EH (cell line): ENCODE measurements at regions not wholly inside any gene's neighbourhood (a gene's known extent, or its start where the extent isn't known, plus 50 kb on each side); places are given as distances from the start of the nearest gene placed in this dataset.
"Not testable (repeated sequence)": the region's sequence is repeated elsewhere in the genome, so short reads cannot be mapped to it uniquely, and the experiment has no call there.

ENCODE experiments used
- DNase-seq: peaks from one replicate; pipeline ENCODE4 v3.0.0-alpha.2; 2015; ENCODE audit warnings: low read depth

DNA sequence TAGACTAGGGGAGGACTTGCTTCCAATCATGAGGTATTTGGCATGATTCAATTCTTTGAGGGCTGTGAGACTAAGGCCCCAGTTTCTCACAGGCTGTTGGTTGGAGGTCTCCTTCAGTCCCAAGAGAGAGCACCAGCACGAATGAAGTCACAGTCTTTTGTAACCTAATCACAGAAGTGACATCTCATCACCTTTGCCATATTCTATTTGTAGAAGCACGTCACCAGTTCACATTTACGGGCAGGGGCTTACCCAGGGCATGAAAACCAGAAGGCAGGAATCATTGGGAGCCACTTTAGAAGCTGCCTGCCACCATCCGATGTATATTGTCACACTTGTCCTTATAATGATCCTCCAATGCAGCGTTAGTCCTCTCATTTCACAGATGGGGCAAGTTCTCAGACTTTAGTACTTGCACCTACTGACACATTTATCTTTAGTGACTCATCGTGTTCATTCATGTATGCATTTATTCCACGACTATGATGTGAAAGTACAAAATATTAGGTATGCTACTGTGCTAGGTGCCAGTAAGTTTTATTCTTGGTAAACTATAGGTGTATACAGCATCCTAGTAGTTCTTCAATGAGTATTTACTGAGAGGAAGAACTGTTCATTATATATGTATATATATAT, 163.8 kb upstream of the PGRMC2 start:
- no peak for DNase-seq

DNA sequence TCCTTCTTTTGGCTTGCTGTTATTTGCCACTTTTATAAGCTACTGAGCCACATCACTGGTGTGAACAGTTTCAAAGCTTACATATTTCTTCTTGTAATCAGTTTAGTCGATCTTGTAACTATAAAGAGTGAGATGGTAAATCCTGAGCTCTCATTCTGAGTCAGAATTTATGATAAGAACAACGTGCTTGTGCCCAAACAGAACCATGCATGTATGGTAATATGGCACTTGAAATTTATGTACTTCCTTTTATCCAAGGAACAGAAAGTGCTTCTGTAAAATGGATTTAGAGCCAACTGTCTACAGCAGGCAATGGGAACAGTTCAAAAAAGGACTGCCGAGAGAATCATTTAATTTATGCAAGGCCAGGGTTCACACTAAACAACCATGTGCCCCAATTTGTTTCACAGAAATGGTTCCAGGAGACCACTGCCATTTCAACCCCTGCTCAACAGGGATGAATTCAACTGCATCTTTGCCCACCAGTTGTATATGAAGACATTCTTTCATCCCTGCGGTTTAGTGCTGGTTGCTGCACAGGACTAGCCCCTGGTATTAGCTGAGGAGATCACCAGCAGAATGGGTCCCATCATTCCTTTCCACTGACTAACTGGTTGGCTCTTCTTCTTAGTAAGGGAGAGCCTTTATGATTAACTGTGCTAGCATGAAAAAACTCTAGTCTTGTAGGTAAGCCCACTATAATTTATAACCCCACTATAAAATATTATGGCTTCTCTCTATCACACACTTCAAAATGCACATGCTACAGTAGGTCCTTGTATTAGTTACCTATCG, 162.9 kb upstream of the PGRMC2 start:
- peak; percentile 56 for DNase-seq

DNA sequence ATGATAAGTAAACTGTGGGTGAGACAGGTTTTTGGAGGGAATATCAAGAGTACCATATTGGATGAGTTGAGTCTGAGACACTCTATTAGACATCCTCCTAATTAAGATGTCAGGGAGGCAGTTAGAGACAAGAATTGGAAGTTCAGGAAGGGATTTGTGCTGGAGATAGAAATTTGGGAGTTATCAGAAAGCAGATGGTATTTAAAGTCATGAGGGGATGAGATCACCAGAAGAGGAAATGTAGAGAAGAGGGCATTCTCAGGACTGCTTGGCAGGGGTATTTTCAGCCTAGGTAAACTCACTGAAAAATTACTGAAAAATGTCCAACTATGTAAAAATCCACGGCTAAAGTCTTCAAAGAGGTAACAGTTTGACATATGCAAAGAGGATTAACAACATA, 161.6 kb upstream of the PGRMC2 start:
- no peak for DNase-seq

DNA sequence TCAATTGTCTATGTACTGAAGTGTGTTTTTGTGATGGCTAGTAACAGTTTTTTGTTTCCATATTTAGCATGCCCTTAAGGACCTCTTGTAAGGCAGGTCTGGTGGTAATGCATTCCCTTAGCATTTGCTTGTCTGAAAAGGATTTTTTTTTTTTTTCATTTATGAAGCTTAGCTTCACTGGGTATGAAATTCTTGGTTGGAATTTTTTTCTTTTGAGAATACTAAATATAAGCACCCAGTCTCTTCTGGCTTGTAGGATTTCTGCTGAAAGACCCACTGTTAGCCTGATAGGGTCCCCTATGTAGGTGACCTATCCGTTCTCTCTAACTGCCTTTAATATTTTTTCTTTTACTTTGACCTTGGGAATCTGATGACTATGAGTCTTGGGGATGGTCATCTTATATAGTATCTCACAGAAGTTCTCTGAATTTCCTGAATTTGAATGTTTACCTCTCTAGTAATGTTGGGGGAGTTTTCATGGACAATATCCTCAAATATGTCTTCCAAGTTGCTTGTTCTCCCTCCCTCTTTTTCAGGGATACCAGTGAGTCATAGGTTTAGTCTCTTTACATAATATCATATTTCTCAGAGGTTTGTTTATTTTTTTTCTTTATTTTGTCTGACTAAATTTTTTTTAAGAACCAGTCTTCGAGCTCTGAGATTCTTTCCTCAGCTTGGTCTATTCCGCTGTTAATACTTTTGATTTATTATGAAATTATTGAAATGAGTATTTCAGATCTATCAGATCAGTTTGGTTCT, 157.1 kb upstream of the PGRMC2 start:
- no peak for DNase-seq

DNA sequence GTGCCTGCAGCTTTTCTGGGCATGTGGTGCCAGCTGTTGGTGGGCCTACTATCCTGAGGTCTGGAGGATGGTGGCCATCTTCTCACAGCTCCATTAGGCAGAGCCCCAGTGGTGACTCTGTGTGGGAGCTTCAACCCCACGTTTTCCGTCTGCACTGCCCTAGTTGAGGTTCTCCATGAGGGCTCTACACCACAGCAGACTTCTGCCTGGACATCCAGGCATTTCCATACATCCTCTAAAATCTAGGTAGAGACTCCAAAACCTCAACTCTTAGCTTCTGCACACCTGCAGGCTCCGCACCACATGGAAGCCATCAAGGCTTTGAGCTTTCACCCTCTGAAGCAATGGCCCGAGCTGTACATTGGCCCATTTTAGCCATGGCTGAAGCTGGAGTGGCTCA, 153.3 kb upstream of the PGRMC2 start:
- no peak for DNase-seq

DNA sequence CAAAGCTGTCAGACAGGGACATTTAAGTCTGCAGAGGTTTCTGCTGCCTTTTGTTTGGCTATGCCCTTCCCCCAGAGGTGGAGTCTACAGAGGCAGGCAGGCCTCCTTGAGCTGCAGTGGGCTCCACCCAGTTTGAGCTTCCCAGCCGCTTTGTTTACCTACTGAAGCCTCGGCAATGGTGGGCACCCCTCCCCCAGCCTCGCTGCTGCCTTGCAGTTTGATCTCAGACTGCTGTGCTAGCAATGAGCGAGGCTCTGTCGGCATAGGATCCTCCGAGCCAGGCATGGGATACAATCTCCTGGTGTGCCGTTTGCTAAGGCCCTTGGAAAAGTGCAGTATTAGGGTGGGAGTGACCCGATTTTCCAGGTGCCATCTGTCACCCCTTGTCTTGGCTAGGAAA, 149.4 kb upstream of the PGRMC2 start:
- not testable (repeated sequence) for DNase-seq

DNA sequence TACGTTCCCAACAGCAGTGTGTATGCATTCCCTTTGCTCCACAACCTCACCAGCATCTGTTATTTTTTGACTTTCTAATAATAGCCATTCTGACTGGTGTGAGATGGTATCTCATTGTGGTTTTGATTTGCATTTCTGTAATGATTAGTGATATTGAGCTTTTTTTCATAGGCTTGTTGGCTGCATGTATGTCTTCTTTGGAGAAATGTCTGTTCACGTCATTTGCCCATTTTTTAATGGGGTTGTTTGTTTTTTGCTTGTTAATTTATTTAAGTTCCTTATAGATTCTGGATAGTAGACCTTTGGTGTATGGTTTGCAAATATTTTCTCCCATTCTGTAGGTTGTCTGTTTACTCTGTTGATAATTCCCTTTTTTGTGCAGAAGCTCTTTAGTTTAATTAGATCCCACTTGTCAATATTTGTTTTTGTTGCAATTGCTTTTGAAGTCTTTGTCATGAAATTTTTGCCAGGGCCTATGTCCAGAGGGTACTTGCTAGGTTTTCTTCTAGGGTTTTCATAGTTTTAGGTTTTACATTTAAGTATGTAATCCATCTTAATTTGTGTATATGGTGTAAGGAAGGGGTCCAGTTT, 141.5 kb upstream of the PGRMC2 start:
- DNase-seq, result not testable (repeated sequence)

DNA sequence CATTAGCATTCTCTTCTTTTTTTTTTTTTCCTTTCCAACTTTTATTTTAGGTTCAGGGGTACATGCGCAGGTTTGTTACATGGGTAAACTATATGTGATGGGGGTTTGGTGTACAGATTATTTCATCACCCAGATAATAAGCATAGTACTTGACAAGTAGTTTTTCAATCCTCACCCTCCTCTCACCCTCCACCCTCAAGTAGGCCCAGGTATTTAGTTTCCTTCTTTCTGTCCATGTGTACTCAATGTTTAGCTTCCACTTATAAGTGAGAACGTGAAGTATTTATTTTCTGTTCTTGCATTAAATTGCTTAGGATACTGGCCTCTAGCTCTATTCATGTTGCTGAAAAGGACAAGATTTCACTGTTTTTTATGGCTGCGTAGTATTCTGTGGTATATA, 140.8 kb upstream of the PGRMC2 start:
- no peak for DNase-seq

DNA sequence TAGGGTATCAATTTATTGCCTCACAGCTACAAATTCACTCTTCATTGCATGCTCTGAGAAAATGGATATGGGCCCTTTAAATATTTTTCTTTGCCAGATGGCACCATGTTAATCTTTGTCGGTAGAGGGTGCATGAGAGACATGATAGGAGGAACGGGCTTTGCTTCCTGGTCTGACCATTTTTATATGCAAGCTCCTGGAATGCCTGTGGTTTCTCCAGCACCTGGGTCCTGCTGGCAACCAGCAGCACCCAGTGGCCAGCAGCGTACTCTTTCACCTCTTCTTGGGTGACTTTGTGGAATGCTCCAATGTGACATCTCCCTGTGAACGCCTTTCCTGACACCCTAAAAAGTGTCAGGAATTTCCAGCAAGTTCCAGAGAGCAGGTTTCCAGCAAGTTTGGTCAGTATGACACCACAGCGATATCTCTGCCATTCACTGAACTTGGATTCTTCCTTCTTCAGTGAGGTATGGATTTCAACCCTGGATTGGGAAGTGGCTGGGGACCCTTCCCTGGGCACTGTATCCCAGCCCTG, 140.3 kb upstream of the PGRMC2 start:
- peak; percentile 80 for DNase-seq

DNA sequence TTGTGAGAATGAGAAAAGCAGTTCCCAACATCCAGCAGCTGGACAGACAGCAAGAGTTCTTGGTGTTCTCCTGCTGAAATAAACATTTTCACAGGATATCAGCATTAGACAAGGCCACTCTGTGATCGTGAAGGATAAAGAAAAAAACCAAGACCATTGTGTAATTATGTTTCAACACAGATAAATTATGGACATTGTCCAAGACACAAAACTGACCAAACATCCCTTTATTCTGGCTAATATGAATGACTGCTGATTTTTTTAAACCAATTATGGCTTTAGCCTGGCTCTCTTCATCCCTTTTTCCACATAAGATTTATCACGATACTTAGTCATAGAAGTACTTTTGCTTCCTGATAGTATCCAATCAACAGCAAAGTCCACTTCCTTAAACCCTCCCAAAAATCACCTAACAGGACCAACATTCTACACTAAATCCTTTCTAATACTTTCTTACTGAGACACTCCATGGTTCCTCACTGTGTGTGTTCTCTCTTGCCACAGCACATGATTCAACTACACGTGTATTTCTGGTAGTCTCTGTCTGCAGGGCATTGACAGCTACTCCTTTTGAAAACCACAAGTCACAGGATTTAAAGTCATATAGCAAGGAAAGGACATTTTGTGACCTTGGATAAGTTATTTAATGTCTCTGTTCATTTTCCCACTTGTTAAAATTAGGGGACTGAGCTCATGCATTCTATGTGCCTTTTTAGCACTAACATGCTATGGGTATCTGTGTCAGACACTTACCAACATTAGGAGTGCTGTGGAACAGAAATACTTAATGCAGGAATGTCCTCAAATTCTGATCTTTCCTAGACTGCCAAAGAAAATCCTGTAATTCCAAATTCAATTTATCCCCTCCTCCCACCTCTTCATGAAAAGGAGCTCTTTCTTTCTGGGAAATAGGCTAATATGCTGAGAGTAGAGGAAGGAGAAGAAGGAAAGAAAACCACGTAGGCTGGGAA, 137.2 kb upstream of the PGRMC2 start:
- peak; percentile 41 for DNase-seq

DNA sequence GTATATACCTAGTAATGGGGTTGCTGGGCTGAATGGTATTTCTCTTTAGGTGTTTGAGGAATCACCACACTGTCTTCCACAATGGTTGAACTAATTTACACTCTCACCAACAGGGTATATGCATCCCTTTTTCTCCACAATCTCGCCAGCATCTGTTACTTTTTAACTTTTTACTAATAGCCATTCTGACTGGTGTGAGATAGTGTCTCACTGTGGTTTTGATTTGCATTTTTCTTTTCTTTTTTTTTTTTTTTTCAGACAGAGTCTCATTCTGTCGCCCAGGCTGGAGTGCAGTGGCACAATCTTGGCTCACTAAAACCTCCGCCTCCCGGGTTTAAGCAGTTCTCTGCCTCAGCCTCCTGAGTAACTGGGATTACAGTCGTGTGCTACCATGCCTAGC, 134.7 kb upstream of the PGRMC2 start:
- not testable (repeated sequence) for DNase-seq

DNA sequence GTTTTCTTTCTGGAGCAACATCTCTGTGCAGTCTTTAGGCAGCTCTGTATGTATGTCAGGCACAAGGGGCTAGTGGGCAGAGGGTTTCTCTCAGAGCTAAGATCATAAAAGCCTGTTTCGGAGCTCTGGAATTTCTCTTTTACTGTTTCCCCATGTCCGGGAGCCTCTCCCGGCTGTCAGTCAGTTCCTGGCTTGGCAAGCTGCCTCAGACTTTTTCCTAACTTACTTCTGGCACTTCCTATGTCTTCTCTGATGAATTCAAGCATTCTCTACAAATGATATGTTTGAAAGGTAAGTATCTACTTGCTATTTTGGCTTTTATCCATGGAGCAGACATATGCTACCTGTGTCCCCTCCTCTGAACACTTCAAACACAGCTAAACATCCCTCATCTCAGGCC, 129.3 kb upstream of the PGRMC2 start:
- DNase-seq, result peak; percentile 56

DNA sequence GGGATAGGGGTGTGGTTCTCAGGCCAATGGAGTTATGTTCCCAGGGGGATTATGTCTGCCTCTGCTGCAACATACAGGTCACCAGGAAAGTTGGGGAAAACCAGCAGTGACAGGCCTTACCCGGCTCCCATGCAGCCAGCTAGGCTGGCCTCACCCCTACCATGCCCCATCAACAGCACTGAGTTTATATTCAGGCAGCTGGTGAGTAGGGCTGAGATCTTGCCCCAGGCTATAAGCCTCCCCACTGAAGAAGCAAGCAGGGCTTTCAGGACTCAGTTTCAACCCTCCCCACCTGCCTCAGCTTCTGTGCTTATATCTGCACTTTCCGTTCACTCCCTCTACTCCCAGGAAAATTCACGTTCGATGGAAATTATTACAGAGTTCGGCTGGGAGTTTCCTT, 122.4 kb upstream of the PGRMC2 start:
- no peak for DNase-seq

DNA sequence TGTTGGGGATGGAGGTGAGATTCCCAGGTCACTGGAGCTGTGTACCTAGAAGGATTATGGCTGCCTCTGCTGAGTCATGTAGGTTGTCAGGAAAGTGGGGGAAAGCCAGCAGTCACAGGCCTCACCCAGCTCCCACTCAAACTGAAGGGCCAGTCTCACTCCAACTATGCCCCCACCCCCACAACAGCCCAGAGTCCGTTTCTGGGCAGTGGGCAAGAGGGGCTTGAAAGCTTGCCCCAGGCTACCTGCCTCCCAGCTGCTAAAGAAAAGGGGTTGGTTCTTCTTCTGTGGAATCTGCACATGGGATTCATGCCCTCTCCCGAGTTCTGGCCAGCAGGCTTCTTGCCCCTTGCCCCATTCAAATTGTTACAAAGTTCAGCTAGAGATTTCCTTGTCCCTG, 116.0 kb upstream of the PGRMC2 start:
- DNase-seq, result no peak

DNA sequence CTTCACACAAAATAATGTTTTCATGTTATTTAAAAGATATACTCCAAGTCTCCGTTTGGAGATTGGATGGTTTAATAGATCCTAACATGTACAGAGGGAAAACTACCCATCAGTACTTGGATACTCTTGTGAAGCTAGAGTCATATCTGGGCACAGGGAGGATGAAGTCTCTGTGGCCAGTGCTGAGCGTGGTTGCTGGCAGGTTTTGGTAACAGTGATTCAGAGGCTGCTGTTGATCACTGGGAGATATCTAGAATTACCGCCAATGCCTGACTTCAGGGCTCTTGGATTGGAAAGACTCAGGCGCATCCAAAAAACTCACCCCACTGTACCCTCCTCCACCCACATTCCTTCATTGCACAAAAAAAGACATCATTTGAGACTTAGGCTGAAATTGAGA, 107.2 kb upstream of the PGRMC2 start:
- peak; percentile 41 for DNase-seq

DNA sequence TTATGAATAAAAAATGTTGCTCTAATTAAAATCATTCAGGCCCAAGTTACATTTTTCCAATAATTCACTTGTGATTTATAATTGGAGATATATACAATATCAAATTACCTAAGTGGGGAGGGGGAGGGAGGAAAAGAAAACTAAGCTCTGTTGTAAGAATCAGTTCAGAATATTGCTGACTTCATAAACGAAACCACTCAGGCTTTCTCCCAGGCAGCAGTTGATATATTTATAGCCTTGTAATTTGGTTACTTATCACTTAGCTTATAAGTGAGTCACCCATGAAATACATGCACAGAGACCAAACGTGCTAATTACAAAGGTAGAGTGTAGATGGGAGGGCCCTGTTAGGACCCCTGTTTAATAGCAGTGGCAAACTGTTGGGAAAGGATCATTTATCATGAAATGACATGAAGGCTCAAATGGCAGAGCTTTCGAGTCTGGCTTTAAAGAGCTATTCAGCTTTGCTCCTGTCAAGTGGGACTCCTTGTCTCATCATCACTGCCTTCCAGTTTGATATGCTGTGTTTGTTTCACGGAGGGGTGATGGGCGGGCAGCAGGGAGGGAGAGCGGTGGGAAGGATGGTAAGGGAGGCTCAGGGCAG, 105.6 kb upstream of the PGRMC2 start:
- peak; percentile 60 for DNase-seq

DNA sequence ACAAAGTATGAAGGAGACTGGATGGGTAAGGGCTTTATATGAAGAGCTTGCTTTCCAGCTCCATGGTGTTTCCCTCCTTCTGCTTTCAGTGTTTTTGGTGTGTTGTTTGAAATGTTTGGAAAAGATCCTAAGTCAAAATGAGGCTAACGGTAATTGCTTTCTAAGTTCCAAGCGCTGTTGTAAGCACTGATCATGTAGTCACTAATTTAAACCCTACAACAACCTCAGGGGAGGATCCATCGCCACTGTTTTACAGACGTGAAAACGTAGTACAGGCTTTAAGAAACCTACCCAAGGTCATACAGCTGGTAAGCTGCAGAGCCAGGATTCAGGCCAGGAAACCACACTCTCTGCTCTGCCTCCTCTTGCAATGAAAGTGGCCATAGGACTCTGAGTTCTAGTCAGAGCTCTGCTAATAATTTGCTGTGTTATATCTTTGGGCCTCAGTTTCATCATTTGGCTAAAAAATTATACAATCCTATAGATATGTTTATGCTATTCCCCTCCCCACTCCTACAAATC, 102.9 kb upstream of the PGRMC2 start:
- DNase-seq, result no peak

DNA sequence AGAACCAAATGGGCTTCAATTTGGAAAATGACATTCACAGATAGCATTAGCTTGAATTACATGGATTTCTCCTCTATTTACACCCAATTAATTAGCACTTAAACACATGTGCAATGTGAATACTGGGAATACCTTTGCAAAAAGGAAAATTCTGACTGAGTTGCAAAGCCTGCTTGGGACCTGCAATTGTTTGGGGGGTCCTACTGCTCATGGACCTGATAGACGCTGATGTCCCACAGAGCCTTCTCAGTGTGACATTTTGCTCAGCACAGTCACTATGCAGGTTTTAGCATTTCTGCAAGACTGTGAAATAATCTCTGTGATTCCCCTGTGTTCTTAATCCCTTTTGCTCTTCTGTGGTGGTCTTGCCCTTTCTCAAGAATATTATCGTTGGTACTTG, 101.2 kb upstream of the PGRMC2 start:
- DNase-seq, result no peak

DNA sequence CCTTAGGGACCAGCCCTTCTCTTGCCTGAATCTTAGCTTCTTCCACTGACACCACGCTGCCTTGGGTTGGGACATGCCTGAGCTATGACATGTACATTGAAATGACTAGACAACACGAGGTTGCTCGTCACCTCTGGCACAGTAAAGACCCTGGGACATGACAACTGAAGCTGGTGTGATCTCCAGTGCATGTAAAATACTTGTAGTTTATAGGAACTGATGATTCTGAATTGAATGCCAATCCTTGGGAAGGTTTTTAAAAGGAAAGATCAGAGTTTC, 100.7 kb upstream of the PGRMC2 start:
- DNase-seq, result peak; percentile 45

DNA sequence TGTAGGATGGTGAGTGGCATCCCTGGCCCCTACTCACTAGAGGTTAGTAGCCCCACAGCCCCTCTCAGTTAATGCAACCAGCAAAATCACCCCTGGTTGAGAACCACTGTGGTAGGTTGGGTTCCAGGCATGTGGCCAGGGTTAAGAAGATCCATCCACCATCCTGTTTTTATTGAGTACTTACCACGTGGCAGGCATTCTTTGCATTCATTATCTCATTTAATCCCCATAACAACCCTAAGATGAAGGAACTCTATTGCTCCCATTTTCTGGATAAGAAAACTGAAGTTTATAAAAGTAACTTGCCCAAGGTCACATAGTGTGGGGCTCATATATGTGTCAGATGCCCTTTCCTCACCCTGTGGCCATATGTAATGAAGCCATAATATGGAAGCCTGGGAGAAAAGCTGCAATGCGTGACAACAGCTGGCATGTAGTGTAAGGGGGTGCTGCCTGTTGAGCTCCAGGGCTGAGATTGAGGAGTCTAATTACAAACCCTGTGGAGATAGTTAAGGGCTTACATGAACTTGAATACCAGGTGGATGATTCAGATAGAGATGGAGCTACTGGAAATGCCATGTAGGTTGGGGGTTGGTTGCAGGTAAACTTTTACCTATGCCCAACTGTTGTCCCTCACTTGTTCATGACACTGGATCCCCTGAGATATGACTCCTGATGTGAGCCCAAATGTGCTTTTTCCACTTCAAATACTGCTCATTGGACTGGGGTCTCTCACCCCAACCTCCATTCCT, 100.2 kb upstream of the PGRMC2 start:
- DNase-seq, result peak; percentile 71
